HFF-Myc (cell line): ENCODE measurements at regions not wholly inside any gene's neighbourhood (a gene's known extent, or its start where the extent isn't known, plus 50 kb on each side); places are given as distances from the start of the nearest gene placed in this dataset.

Experiments used
- DNase-seq: peaks from one replicate; pipeline ENCODE4 v3.0.0-alpha.2; 2011; ENCODE audit warnings: low read depth; ENCODE audit errors: extremely low read depth
- H3K4me3 ChIP-seq: replicated peaks from 2 replicates; pipeline ENCODE4 v1.5.1; 2011; ENCODE audit warnings: low read depth, mild to moderate bottlenecking, control low read depth, low read length
- CTCF ChIP-seq: IDR thresholded peaks from 2 replicates; pipeline ENCODE4 v1.5.1; 2012; ENCODE audit warnings: mild to moderate bottlenecking, low read depth, low read length, control low read depth; ENCODE audit errors: missing control alignments

GRCh38 chr16:50422926-50423325, 54.1 kb upstream of the BRD7 start:
- H3K4me3 ChIP-seq = no peak overlapping the region
- DNase-seq = no peak
- no peak for TF ChIP-seq CTCF

GRCh38 chr16:50419116-50419515, 50.3 kb upstream of the BRD7 start:
- TF ChIP-seq CTCF = no peak
- no peak for DNase-seq

More at GRCh38 chr16:50419116-50419515, 50.3 kb upstream of the BRD7 start:
- no peak overlapping the region for H3K4me3 ChIP-seq
